ENCODE measurements at regions not wholly inside any gene's neighbourhood (a gene's known extent, or its start where the extent isn't known, plus 50 kb on each side); places are given as distances from the start of the nearest gene placed in this dataset.

DNA sequence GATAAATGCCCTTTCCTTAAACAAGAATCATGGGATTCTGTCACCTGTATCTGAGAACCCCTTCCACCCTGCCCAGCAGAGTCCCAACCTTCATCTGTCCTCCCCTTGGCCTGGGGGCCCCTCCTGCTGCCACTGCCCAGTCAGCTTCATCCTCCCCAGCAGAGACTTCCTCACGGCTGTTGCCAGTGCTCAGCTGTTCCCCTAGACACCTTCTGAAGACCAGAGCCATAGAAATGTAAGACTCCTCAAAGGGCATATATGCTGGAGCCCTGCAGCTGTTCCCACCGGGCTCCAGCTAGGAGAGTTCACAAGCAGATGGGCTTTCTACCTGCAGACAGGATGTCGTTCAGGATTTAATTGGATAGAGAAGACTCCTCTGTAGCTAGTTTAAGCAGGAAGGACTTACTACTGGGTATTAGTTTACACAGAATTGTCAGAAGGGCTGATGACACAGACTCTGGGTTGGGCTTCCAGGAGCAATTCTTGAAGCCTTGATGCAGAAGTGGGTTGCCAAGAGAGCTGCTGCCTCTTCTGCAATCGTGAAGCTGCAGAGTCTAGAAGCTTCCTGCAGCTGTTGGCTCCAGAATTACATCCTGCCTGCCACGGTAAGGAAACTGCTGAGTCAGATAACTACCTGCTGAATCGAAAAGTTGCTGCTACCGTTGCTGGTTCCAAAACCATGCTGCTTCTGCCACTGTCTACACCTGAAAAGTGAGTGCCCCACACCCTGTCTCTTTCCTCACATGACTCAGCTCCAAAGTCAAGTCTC, 57.1 kb upstream of the MLN start:
- TF ChIP-seq, protein P1, sequence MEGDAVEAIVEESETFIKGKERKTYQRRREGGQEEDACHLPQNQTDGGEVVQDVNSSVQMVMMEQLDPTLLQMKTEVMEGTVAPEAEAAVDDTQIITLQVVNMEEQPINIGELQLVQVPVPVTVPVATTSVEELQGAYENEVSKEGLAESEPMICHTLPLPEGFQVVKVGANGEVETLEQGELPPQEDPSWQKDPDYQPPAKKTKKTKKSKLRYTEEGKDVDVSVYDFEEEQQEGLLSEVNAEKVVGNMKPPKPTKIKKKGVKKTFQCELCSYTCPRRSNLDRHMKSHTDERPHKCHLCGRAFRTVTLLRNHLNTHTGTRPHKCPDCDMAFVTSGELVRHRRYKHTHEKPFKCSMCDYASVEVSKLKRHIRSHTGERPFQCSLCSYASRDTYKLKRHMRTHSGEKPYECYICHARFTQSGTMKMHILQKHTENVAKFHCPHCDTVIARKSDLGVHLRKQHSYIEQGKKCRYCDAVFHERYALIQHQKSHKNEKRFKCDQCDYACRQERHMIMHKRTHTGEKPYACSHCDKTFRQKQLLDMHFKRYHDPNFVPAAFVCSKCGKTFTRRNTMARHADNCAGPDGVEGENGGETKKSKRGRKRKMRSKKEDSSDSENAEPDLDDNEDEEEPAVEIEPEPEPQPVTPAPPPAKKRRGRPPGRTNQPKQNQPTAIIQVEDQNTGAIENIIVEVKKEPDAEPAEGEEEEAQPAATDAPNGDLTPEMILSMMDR (IDR thresholded peaks at IDR 0.05; ENCODE audit: low read depth, low read length, poor library complexity, severe bottlenecking): no peak
- TF ChIP-seq EZH2phosphoT487 (IDR thresholded peaks at IDR 0.05; ENCODE audit: borderline replicate concordance, low read length): no peak
